ENCODE measurements at regions not wholly inside any gene's neighbourhood (a gene's known extent, or its start where the extent isn't known, plus 50 kb on each side); places are given as distances from the start of the nearest gene placed in this dataset.

DNA sequence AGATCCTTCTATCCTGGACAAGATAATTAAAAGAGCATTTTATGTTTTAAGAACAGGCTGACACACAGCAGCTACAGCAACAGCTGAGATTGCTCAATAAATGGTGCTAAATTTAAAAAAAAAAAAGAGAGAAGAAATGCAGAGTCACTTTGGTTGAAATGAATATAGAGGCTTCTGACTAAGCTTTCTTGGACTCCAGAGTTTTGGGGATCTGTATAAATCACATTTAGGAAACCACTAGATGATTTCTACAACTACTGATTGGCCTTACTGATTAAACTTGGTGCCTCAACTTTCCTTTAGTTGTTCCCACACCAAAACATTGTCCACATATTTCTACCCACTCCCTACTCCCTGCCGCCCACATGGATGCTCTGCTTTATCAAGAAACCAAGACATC lies 132.9 kb upstream of the ZBTB20 start:
- FAIRE-seq, result no peak
- Histone ChIP-seq H3K9me3 (no peaks in the 10 kb centered on the region), H3K27ac (no peak overlapping the region), H3K4me3 (no peak overlapping the region), H3K4me1 (no peaks in the 10 kb centered on the region), H3K4me2 (no peak overlapping the region)
- TF ChIP-seq POLR2A (IDR thresholded peaks at IDR 0.05; ENCODE audit: low read length) (no peak), HOXB5 (CRISPR knock-in tag; IDR thresholded peaks at IDR 0.05) (no peak), HOXA7 (CRISPR knock-in tag; IDR thresholded peaks at IDR 0.05) (no peak)
- DNase-seq (ENCODE audit: low read depth in 1 of 2, low spot score in 1 of 2), result no peak
- ChIA-PET CTCF (interaction anchor here (1.0 to 1.1 kb wide), 2 partner anchors 9 to 62 kb away, joined by 3 read pairs; no protein-coding TSS in a partner anchor), POLR2A (no interaction called here)
- WGBS (ENCODE audit: missing lambda C conversion rate), result 86% methylated on average over 1 of the region's 1 CpG
- ATAC-seq, result no peak

DNA sequence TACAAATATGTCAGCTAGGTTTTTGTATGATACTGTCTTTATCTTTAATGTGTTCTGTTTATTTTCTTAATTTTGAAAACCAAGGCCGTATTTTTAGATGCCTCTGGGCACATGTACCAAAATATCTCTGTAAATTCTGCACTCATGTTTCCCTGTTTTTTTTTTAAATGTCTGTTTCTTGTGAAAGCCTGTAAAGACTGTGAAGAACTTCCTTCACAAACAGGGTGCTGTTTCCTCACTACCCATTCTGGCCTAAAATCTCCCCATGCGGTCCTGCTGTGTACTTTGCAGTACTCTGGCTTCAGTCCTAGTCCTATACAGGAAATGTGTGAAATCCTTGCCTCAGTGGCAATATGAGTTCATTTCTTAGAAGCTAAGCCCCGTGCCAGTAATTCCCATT lies 133.4 kb upstream of the ZBTB20 start:
- POLR2A ChIA-PET, result no interaction called here
- no peaks in the 10 kb centered on the region for H3K4me1 ChIP-seq
- no peak overlapping the region for H3K27ac ChIP-seq
- TF ChIP-seq POLR2A (IDR thresholded peaks at IDR 0.05; ENCODE audit: low read length) (no peak), NFE2L2 (conservative IDR thresholded peaks at IDR 0.05; ENCODE audit: low read length) (no peak), NPAS2 (CRISPR knock-in tag; IDR thresholded peaks at IDR 0.05; ENCODE audit: borderline replicate concordance) (no peak), EP300 (IDR thresholded peaks at IDR 0.05) (no peak), KDM5A (IDR thresholded peaks at IDR 0.05) (no peak), NR3C1 (IDR thresholded peaks at IDR 0.05) (no peak), HDAC2 (IDR thresholded peaks at IDR 0.05) (no peak), HOXA7 (CRISPR knock-in tag; IDR thresholded peaks at IDR 0.05) (no peak), KDM1A (IDR thresholded peaks at IDR 0.05; ENCODE audit: low read depth) (no peak), CTCF (IDR thresholded peaks at IDR 0.05) (no peak), RNF2 (IDR thresholded peaks at IDR 0.05; ENCODE audit: borderline replicate concordance, low read depth) (no peak), TP53 (CRISPR knock-in tag; IDR thresholded peaks at IDR 0.05) (no peak), ZFP36 (IDR thresholded peaks at IDR 0.05; ENCODE audit: borderline replicate concordance, partially characterized antibody) (no peak), MYC (IDR thresholded peaks at IDR 0.05; ENCODE audit: borderline replicate concordance, low read length) (no peak), RARB (CRISPR knock-in tag; IDR thresholded peaks at IDR 0.05) (no peak), CHD2 (IDR thresholded peaks at IDR 0.05; ENCODE audit: low read length, partially characterized antibody) (no peak), HEYL (CRISPR knock-in tag; IDR thresholded peaks at IDR 0.05) (no peak), BHLHE40 (IDR thresholded peaks at IDR 0.05; ENCODE audit: low read depth, low read length) (no peak), ATOH8 (CRISPR knock-in tag; IDR thresholded peaks at IDR 0.05; ENCODE audit: low read depth) (no peak), ZC3H11A (IDR thresholded peaks at IDR 0.05) (no peak)
- no peak overlapping the region for H3K4me3 ChIP-seq
- 54% methylated on average over 3 of the region's 3 CpGs for WGBS (ENCODE audit: missing lambda C conversion rate)
- DNase-seq (ENCODE audit: low read depth in 1 of 2, low spot score in 1 of 2), result no peak
- CTCF ChIA-PET, result interaction anchor here (1.0 to 1.1 kb wide), 2 partner anchors 9 to 62 kb away, joined by 3 read pairs; no protein-coding TSS in a partner anchor
- no peaks in the 10 kb centered on the region for H3K9me3 ChIP-seq
- FAIRE-seq, result no peak
- ATAC-seq, result no peak
- no peak overlapping the region for H3K4me2 ChIP-seq

GRCh38 chr3:115281697-115282675 lies 134.9 kb upstream of the ZBTB20 start:
- ATAC-seq, result no peak
- Histone ChIP-seq H3K4me2 (no peak overlapping the region), H3K27ac (no peak overlapping the region), H3K4me1 (0 out of 3 replicates have a peak, but pooled peaks cover 6% of the 10 kb centered on the region), H3K9me3 (no peaks in the 10 kb centered on the region), H3K4me3 (no peak overlapping the region)
- CTCF ChIA-PET, result interaction anchor here (1.4 kb wide), 1 partner anchor 64 kb away, joined by 5 read pairs; no protein-coding TSS in a partner anchor
- 64% methylated on average over 4 of the region's 4 CpGs for WGBS (ENCODE audit: missing lambda C conversion rate)
- no peak for DNase-seq (ENCODE audit: low read depth in 1 of 2, low spot score in 1 of 2)
- no peak for FAIRE-seq
- POLR2A ChIA-PET, result no interaction called here
- TF ChIP-seq HOXB5 (CRISPR knock-in tag; IDR thresholded peaks at IDR 0.05), result no peak
- no peak for TF ChIP-seq TFCP2L1 (CRISPR knock-in tag; IDR thresholded peaks at IDR 0.05)
- no peak for TF ChIP-seq CEBPB (IDR thresholded peaks at IDR 0.05)
- TF ChIP-seq HEYL (CRISPR knock-in tag; IDR thresholded peaks at IDR 0.05), result no peak
- TF ChIP-seq ATOH8 (CRISPR knock-in tag; IDR thresholded peaks at IDR 0.05; ENCODE audit: low read depth), result no peak
- no peak for TF ChIP-seq MAX (IDR thresholded peaks at IDR 0.05)
- no peak for TF ChIP-seq RCOR1 (IDR thresholded peaks at IDR 0.05; ENCODE audit: low read depth, low read length)
- no peak for TF ChIP-seq MYC (IDR thresholded peaks at IDR 0.05; ENCODE audit: borderline replicate concordance, low read length)
- no peak for TF ChIP-seq SREBF2 (IDR thresholded peaks at IDR 0.05)
- TF ChIP-seq RARB (CRISPR knock-in tag; IDR thresholded peaks at IDR 0.05), result no peak
- no peak for TF ChIP-seq CBX8 (IDR thresholded peaks at IDR 0.05)
- TF ChIP-seq RNF2 (IDR thresholded peaks at IDR 0.05; ENCODE audit: borderline replicate concordance, low read depth), result no peak
- TF ChIP-seq CTCF (IDR thresholded peaks at IDR 0.05), result no peak
- no peak for TF ChIP-seq CBX2 (IDR thresholded peaks at IDR 0.05; ENCODE audit: borderline replicate concordance, low read depth)

Measured in A549 (cell line).